Cardiac muscle cell (in vitro differentiated cells and primary cell): ENCODE measurements at regions not wholly inside any gene's neighbourhood (a gene's known extent, or its start where the extent isn't known, plus 50 kb on each side); places are given as distances from the start of the nearest gene placed in this dataset.

Experiments used
- DNase-seq, 2 donors: peaks; one replicate each; pipeline versions ENCODE4 v3.0.0 to v3.0.0-alpha.2; 2010 to 2017; ENCODE audit warnings: low read depth in 1 of 2, low spot score in 1 of 2
- H3K27ac ChIP-seq: fragments of 200-600 bp; sonication (generic); 2 replicates; pipeline ENCODE4 v1.5.1; 2016
- H3K27me3 ChIP-seq: fragments of 200-600 bp; sonication (generic); 2 replicates; pipeline ENCODE4 v1.6.0; 2016; ENCODE audit warnings: control low read depth
- H3K36me3 ChIP-seq: fragments of 200-600 bp; sonication (generic); 2 replicates; pipeline ENCODE4 v1.5.1; 2016; ENCODE audit warnings: control low read depth
- H3K4me1 ChIP-seq: fragments of 200-600 bp; sonication (generic); 2 replicates; pipeline ENCODE4 v1.8.1; 2017; ENCODE audit warnings: low read depth, mild to moderate bottlenecking, mixed run types
- H3K4me3 ChIP-seq: fragments of 200-600 bp; sonication (generic); 2 replicates; pipeline ENCODE4 v1.5.1; 2016; ENCODE audit warnings: mild to moderate bottlenecking
- H3K9me3 ChIP-seq: fragments of 200-600 bp; sonication (generic); 2 replicates; pipeline ENCODE4 v1.5.1; 2017; ENCODE audit warnings: low read depth, mild to moderate bottlenecking, control low read depth
- CTCF ChIP-seq: IDR thresholded peaks from 2 replicates; pipeline ENCODE4 v1.5.1; 2012; ENCODE audit warnings: low read depth, mild to moderate bottlenecking, low read length

- Histone ChIP-seq H3K9me3 (no peaks in the 10 kb centered on the region), H3K4me3 (no peak overlapping the region), H3K27ac (no peak overlapping the region), H3K4me1 (no peaks in the 10 kb centered on the region), H3K36me3 (no peaks in the 10 kb centered on the region), H3K27me3 (no peaks in the 10 kb centered on the region)
- no peak for TF ChIP-seq CTCF
- no peak for DNase-seq
These were observed 73.1 kb upstream of the KCNA4 start for GRCh38 chr11:30089921-30090320.

GRCh38 chr11:30091246-30091645 lies 74.4 kb upstream of the KCNA4 start:
- H3K9me3 ChIP-seq: no peaks in the 10 kb centered on the region
- no peak for DNase-seq

GRCh38 chr11:30091737-30092136 lies 74.9 kb upstream of the KCNA4 start:
- no peak for DNase-seq
- TF ChIP-seq CTCF: no peak
- H3K9me3 ChIP-seq: no peaks in the 10 kb centered on the region
- no peaks in the 10 kb centered on the region for H3K36me3 ChIP-seq
- no peak overlapping the region for H3K4me3 ChIP-seq
- H3K4me1 ChIP-seq: no peaks in the 10 kb centered on the region
- H3K27me3 ChIP-seq: no peaks in the 10 kb centered on the region
- H3K27ac ChIP-seq: no peak overlapping the region

More at GRCh38 chr11:30091246-30091645, 74.4 kb upstream of the KCNA4 start:
- H3K27me3 ChIP-seq: no peaks in the 10 kb centered on the region
- no peak for TF ChIP-seq CTCF
- H3K36me3 ChIP-seq: no peaks in the 10 kb centered on the region
- H3K4me1 ChIP-seq: no peaks in the 10 kb centered on the region
- H3K4me3 ChIP-seq: no peak overlapping the region
- H3K27ac ChIP-seq: no peak overlapping the region

- no peak overlapping the region for H3K27ac ChIP-seq
- no peak for TF ChIP-seq CTCF
- no peaks in the 10 kb centered on the region for H3K9me3 ChIP-seq
- no peaks in the 10 kb centered on the region for H3K4me1 ChIP-seq
- no peaks in the 10 kb centered on the region for H3K36me3 ChIP-seq
- no peaks in the 10 kb centered on the region for H3K27me3 ChIP-seq
- no peak overlapping the region for H3K4me3 ChIP-seq
- DNase-seq: no peak
These were observed 75.7 kb upstream of the KCNA4 start for GRCh38 chr11:30092518-30092917.

GRCh38 chr11:30100495-30100894 lies 83.7 kb upstream of the KCNA4 start:
- H3K27ac ChIP-seq: no peak overlapping the region

More at GRCh38 chr11:30100495-30100894, 83.7 kb upstream of the KCNA4 start:
- no peak for DNase-seq
- H3K27me3 ChIP-seq: no peaks in the 10 kb centered on the region
- TF ChIP-seq CTCF: no peak
- no peak overlapping the region for H3K4me3 ChIP-seq
- H3K4me1 ChIP-seq: no peaks in the 10 kb centered on the region
- H3K9me3 ChIP-seq: no peaks in the 10 kb centered on the region
- no peaks in the 10 kb centered on the region for H3K36me3 ChIP-seq
